PC-9 (cell line): ENCODE measurements at regions not wholly inside any gene's neighbourhood (a gene's known extent, or its start where the extent isn't known, plus 50 kb on each side); places are given as distances from the start of the nearest gene placed in this dataset.

Experiments used
- CTCF ChIP-seq: fragments of 200-600 bp; sonication (generic); conservative IDR thresholded peaks from 2 replicates; pipeline ENCODE4 v1.6.1; 2017; ENCODE audit warnings: mixed run types, antibody characterized with exemption, mild to moderate bottlenecking, moderate library complexity
- EZH2 ChIP-seq: fragments of 200-600 bp; sonication (generic); IDR thresholded peaks from 2 replicates; pipeline ENCODE4 v1.8.0; 2017; ENCODE audit warnings: antibody characterized with exemption, low read depth

GRCh38 chr1:101310506-101310905 is 73.7 kb downstream of the S1PR1 start:
- TF ChIP-seq CTCF (no peak), EZH2 (no peak)
